Astrocyte of the spinal cord (primary cell): ENCODE measurements at regions not wholly inside any gene's neighbourhood (a gene's known extent, or its start where the extent isn't known, plus 50 kb on each side); places are given as distances from the start of the nearest gene placed in this dataset.

Source experiments
- DNase-seq: peaks from one replicate; pipeline ENCODE4 v3.0.0; 2011; ENCODE audit warnings: low read depth, low spot score
- H3K4me3 ChIP-seq: 2 replicates; pipeline ENCODE4 v1.5.1; 2011; ENCODE audit warnings: low read depth, mild to moderate bottlenecking, low read length, moderate library complexity
- in situ Hi-C: cut with HindIII; loops from 2 replicates; pipeline ENCODE4 v1.10.0; 2017; ENCODE audit warnings: low sequenced_read_pairs
- TF ChIP-seq, protein P1 (sequence below): IDR thresholded peaks from 2 replicates; pipeline ENCODE4 v1.5.1; 2012; ENCODE audit warnings: low read depth, mild to moderate bottlenecking, low read length, inconsistent platforms

DNA sequence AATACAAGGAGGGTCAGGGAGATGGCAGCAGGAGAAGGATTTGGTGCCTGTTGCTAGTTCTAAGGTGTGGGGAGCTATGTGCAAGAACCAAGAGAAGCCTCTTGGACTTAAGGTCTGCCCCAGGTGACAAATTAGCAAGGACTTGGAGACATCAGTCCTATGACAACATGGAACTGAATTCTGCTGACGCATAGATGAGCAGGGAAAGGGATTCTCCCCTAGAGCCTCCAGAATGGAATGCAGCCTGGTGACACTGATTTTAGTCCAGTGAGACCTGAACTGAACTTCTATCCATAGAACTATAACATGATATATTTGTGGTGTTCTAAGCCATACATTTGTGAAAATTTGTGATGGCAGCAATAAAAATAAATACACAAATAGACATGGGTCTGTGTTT, 215.6 kb downstream of the ESM1 start:
- TF ChIP-seq, protein P1, sequence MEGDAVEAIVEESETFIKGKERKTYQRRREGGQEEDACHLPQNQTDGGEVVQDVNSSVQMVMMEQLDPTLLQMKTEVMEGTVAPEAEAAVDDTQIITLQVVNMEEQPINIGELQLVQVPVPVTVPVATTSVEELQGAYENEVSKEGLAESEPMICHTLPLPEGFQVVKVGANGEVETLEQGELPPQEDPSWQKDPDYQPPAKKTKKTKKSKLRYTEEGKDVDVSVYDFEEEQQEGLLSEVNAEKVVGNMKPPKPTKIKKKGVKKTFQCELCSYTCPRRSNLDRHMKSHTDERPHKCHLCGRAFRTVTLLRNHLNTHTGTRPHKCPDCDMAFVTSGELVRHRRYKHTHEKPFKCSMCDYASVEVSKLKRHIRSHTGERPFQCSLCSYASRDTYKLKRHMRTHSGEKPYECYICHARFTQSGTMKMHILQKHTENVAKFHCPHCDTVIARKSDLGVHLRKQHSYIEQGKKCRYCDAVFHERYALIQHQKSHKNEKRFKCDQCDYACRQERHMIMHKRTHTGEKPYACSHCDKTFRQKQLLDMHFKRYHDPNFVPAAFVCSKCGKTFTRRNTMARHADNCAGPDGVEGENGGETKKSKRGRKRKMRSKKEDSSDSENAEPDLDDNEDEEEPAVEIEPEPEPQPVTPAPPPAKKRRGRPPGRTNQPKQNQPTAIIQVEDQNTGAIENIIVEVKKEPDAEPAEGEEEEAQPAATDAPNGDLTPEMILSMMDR, result no peak
- in situ Hi-C loops, result no loop called here
- no peak overlapping the region for H3K4me3 ChIP-seq
- no peak for DNase-seq

DNA sequence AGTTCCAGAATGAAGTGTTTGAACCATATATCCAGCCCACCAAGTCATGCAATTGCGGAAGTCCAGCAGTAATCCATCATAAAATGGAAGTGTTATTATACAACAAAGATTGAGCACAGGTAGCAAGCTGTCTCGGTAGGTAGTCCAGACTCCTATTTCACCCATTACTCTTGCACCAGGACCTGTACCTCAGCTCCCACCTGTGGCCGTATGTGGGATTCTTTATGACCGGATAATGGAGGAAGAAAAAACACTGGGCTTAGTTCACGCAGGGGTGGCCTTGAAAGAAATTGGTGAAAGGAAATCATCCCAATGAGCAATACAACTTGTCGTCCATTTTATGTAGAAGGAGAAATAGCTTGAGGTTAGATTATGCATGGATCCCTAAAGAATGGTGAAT, 216.3 kb downstream of the ESM1 start:
- in situ Hi-C loops, result no loop called here
- TF ChIP-seq, protein P1, result no peak
- DNase-seq, result no peak
- no peak overlapping the region for H3K4me3 ChIP-seq

DNA sequence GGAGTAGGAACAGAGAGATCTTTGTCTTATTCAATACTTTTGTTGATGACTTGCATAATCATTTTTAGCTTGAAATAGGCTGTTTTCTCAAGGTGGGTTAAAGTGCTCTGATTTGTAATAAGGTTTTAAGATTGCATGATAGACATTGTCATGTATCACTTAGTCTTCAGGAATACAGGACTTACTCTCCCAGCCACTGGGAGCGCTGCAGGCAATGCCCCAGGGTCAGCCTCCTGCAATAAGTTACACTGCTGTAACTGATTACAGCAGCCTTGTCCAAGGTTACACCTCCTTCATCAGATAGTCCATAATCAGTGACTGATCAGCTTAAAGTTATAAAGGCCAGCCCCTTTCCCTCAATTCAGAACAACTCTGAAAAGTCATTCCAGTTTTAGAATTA, 218.6 kb downstream of the ESM1 start:
- TF ChIP-seq, protein P1, result no peak
- no peak overlapping the region for H3K4me3 ChIP-seq
- DNase-seq, result no peak
- in situ Hi-C loops, result no loop called here

DNA sequence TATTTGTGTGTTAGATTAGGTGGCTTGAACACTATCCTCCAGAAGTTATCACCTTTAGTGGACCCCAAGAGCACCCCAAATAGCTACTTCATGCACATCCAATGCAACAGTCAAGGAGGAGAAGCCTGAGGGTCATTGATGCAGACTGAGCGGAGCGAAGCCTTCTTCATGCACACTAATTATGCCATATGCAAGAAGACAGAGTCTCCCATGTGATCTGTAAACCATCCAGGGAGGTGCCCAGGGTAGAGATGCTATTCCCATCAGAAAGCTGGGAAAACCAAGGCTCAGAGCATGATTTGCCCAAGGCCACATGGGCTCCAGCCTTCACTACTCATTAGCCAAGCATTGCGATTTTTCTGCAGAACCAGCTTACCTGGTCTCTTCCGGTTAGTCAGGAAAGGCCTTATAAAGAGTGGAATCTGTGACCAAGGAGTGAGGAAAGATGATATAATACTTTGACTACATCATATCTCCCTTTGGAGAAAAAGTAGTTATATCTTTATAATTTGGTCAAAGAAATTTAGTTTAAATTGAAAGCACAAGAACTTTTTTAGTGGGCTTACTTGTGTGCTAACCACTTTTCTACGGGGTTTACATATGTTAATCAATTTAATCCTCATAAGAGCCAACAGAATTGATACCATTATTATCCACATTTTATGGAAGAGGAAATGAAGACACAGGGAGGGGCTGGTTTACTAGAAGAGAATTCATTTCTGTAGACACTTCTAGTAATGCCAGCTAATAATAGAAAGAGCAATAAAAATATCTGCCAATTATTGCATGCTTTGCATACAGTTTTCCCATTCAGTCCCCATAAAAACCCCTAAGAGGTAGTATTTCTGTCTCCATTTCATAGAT, 220.0 kb downstream of the ESM1 start:
- DNase-seq, result no peak
- in situ Hi-C loops, result no loop called here
- TF ChIP-seq, protein P1, result no peak
- H3K4me3 ChIP-seq, result no peak overlapping the region

DNA sequence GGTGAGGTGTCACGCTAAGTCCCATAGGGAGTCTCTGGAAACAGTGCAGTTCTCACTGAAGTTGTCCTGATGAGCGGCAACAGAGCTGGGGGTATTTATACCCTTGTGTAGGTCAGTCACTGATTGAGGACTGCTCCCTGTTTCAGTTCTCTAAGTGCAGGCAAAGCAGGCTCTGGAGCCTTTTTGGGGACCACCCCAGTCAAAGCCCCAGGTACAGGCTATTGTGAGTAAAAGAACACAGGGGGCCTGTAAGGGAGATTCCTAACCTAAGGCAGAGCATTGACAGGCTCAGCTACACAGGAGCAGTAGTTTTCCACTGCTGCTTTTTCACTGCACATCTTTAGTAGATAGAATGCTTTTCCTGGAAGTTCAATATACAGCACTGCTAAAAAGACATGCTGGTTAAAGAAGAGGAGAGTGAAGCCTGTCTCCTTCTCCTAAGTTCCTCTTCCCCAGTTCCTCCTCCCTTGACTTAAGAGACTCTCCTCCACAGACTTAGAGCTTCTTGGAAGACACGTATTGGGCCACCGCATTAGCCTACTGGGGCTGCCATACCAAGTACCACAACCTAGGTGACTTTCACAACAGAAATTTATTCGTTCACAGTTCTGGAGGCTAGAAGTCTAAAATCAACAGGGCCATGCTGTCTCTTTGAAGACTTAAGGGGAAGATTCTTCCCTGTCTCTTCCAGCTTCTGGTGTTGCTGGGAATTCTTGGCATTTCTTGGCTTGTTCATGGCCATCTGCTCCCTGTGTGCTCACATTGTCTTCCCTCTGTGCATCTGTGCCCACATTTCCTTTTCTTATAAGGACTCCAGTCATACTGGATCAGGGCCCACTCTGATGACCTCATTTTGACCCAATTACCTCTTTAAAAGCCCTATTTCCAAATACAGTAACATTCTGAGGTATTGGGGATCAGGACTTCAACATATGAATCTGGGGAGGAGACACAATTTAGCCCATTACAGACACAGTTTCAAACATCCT, 221.0 kb downstream of the ESM1 start:
- TF ChIP-seq, protein P1, result no peak
- in situ Hi-C loops, result no loop called here
- no peak for DNase-seq
- no peak overlapping the region for H3K4me3 ChIP-seq

DNA sequence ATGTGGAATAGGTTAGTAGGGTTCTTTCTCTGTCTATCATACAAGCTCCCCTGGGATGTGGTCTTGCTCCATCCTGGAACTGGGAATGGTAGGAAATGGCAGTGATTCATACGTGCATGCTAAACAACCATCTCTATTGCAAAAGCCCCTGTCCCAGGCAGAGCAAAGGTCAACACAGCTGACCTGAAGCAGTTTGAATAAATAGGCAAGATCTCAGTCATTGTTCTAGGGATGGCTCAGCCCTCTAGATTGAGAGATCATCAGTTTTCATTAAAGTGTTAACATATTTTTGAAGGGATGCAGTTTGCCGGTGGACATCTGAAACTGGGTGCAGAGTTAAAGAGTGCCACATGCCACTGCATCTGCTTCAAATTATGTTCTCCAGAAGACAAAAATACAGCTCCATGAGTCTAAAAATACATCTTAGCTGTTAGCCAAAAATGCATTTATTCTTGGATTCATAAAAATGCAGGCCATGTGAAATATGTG, 224.1 kb downstream of the ESM1 start:
- in situ Hi-C loops, result no loop called here

More for the DNA sequence above, 224.1 kb downstream of the ESM1 start:
- no peak overlapping the region for H3K4me3 ChIP-seq
- peak; percentile 52 for DNase-seq
- TF ChIP-seq, protein P1, result no peak
